NCI-H1694 treated with DMSO at 0.1 percent for 48 hours (cell line): ENCODE measurements at regions not wholly inside any gene's neighbourhood (a gene's known extent, or its start where the extent isn't known, plus 50 kb on each side); places are given as distances from the start of the nearest gene placed in this dataset.
"Not testable (repeated sequence)": the region's sequence is repeated elsewhere in the genome, so short reads cannot be mapped to it uniquely, and the experiment has no call there.

Experiments used
- DNase-seq: peaks from one replicate; lab custom pipeline; 2025; lab: John Stamatoyannopoulos, UW

GRCh38 chr1:64318428-64318827, 115.0 kb downstream of the UBE2U start:
- DNase-seq: no peak

DNA sequence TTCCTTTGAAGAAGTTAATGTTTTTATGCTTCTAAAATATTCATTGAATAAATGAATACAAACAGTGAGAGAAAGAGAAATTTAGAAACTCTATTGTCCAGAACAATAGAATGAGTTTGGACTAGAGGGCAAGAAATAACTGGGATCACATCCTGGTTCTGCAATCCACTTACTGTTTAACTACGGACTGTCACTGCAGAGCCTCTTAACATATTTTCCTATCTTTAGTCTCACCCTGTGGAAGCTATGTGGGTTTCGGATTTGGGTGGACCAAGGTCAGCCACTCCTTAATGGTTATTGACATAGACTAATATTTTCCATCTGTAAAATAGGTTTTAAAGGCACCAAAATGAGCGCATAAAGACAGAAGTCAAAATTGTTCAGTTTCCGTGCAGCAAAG, 116.6 kb downstream of the UBE2U start:
- no peak for DNase-seq

DNA sequence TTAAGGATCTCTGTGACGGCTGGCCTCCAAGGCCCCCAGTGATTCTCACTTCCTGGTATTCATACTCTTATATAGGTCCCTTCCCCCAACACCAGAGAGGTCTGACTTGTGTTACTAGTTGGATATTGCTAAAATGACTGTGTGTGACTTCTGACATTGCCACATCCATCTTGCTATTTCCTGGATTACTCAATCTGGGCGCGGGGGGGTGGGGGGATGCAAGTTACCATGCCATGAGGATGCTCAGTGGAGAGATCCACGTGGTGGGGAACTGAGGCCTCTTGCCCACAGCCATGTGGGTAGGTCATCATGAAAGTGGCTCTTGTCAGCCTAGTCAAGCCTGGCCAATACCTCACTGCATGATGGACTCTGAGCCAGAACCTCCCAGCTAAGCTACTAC, 117.0 kb downstream of the UBE2U start:
- no peak for DNase-seq

GRCh38 chr1:64320922-64321614, 117.6 kb downstream of the UBE2U start:
- DNase-seq: no peak

GRCh38 chr1:64323054-64323453, 119.6 kb downstream of the UBE2U start:
- DNase-seq: no peak

DNA sequence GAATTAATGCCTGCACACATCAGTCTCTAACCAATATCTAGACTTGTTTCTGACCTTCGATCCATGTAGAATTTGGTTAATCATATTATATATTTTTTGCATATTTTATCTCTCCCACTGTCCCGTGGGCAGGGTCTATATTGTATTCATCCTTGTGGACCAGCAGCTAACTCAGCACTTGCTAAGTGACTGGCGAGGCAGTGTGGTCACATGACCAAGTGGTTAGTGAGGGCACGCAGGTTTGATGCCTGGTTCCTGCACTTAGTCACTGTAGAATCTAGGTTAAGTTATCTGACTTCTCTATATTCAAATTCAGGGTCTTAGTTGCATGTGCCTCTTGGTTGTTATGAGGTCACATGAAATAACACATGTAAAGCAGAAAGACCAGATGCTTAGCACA, 120.5 kb downstream of the UBE2U start:
- no peak for DNase-seq

DNA sequence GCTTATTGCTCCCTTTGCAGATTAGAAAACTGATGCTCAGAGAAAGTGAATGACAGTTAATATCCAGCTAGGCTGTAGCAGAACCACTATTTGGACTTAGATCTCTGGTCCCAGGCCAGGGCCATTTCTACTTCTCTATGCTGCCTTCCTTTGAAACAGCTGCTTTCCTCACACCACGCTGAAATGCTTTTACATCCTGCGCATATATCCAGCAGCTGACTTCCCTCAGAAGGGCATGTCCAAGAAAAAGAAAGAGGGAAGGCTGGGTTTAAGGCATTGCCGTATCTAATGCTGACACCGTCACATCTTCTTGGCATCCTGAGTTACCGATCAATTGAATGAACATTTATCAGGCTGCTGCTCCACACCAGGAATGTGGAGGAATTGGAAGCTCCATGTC, 122.4 kb downstream of the UBE2U start:
- DNase-seq: no peak

DNA sequence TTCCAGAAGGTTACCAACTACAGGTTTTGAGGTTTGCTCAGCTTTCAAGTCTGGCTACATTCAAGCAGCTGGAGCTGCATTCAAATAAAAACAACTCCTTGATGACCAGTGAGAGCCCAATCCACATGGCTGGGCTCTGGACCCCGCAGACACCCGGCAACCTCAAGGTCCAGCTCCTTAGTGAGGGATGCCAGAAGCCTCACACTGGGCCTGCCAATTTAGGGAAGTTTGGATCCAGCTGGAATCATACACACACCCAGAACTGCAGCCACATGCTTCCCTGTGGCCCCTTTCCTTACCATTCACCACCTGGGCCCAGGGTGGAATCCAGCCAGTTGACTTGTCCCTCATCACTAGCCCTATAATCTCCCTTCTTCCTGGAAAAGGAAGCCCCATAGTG, 123.7 kb downstream of the UBE2U start:
- DNase-seq: no peak

DNA sequence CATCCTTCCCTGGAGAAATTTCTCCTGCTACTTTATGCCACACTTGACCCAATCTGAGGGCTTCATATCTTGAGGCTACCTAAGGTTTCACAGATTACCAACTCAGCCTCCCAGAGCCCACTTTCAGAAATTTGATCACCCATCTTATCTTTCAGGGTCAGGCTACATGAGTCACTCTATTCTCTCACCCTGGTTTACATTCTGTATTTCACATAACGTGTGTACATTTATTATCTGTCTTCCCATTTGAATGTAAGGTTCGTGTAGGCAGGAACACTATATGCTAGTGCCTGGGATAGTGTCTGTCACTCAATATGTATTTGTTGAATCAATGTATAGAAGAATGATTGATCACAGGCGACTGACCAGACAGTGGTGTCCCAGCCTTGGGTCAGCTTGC, 124.8 kb downstream of the UBE2U start:
- no peak for DNase-seq

- DNase-seq: no peak
Measured at GRCh38 chr1:64330839-64331238, 127.4 kb downstream of the UBE2U start.

DNA sequence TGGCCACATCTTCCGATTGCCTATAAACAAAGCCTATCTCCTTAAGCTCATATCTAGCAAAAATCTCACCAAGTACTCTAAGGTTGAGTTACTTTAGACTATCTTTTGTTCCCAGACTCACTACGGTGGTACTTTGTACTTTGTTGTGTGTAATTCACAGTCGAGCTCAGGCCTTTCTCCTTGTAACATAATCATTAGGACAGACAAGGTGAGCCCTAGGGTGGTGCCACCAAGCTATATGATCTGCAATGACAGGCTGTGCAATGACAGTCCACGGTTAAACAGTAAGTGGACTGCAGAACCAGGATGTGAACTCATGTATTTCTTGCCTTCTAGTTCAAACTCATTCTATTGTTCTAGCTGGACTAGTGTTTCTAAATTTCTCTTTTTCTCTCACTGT, 132.2 kb downstream of the UBE2U start:
- no peak for DNase-seq

DNA sequence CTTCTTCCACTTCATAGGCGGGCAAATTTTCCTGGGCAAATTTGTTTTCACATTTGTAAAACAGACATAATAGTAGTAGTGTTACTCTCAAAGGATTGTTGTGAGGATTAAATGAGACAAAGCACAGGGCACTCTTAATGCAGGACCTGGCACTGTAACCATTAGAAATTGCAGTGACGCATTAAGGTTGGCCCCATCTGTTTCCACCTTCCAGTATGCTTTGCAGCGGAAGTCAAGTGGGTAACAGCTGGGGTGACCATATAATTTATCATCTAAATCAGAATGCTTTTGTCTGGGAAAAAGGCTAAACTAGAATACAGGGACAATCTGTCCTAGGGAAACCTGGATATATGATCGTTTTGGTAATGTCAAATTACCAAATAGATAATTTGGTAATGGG, 132.5 kb upstream of the CACHD1 start:
- DNase-seq: peak; percentile 33

GRCh38 chr1:64337926-64338325, 132.0 kb upstream of the CACHD1 start:
- no peak for DNase-seq

GRCh38 chr1:64340361-64340760, 129.6 kb upstream of the CACHD1 start:
- DNase-seq: no peak

GRCh38 chr1:64343105-64343822, 126.7 kb upstream of the CACHD1 start:
- DNase-seq: no peak

DNA sequence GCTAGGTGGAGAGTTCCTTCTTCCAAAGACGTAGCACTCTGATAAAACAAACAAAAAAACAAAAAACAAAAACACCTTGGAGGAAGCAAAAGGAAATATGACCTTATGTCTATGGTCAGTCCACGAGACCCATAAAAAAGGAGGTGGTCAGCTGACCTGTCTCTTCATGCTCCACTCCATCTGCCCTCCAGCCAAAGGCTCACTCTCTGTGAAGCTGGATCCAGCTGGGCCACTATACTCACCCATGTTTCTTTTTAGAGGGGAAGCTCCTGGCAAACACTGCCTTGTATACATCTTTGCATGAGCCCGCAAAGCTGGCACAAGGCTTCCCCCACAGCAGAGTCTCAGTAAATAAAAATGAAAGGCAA, 126.1 kb upstream of the CACHD1 start:
- DNase-seq: no peak

GRCh38 chr1:64348270-64348960, 121.5 kb upstream of the CACHD1 start:
- no peak for DNase-seq

- DNase-seq: no peak
Measured at GRCh38 chr1:64348961-64349648, 120.8 kb upstream of the CACHD1 start.

DNA sequence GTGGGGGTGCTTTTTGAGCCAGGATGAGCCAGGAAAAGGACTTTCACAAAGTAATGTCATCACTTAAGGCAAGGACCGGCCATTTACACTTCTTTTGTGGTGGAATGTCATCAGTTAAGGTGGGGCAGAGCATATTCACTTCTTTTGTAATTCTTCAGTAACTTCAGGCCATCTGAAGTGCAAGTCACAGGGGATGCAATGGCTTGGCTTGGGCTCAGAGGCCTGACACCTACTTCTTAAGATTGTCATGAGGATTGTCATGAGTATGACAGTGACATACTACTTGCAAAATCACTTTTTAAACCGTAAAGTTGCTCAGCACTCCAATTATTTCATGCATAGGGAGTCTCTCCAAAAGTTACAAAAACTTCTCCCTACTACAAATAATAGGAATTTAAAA, 114.4 kb upstream of the CACHD1 start:
- DNase-seq: not testable (repeated sequence)

DNA sequence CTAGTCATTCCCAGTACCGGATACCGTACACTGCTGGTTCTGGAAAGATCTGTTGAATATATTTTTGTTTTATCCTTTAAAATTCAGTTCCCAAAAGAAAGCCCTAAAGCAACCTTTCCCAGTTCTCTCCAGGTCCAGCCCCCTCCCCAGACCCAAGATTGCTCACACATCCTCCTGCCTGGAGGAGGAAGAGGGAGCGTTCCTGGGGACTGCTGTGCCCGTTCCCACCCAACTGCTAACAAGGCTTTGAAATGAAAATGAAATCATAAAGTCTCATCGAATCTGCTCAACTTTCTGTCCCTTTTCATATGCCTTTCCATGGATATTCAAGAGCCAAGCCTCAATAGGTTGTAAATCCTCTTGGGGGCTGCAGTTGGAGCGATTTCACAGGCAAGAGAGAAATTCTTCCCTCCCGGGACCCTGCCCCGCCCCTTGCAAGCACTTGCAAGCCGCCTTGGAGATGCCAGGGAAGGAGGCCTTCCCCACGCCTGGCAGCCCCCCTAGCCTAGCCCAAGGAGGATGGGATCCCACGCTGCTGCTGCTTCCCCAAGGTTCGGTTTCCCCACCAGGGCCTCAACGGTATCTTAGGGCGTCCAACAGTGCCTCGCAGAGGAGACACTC, 113.2 kb upstream of the CACHD1 start:
- DNase-seq: no peak

- no peak for DNase-seq
Measured at GRCh38 chr1:64357422-64357821, 112.5 kb upstream of the CACHD1 start.

DNA sequence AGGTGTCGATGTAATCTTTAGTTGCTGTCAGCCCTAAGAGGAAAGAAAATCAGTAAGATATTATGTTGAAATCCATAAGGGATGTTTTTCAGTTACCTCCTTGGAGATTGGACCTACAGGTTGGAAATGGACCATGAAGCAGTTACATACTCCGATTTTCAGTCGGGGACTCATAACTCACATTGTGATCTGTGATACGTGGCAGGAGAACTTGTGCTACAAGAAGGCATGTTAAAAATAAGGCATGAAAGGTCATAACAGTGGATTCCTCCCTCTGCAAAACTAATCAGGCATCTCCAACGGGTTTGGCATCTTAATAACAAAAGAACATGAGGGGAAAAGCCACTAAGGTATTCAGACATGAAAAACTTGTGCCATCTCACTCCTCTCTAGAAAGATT, 111.2 kb upstream of the CACHD1 start:
- DNase-seq: no peak
